ENCODE measurements at regions not wholly inside any gene's neighbourhood (a gene's known extent, or its start where the extent isn't known, plus 50 kb on each side); places are given as distances from the start of the nearest gene placed in this dataset.

- TF ChIP-seq POLR2A (IDR thresholded peaks at IDR 0.05) (no peak), CTCF (IDR thresholded peaks at IDR 0.05) (no peak)
Measured at GRCh38 chr13:105207572-105208293, 1327.7 kb downstream of the EFNB2 start.
